Stomach (tissue), 4 donors: ENCODE measurements at regions not wholly inside any gene's neighbourhood (a gene's known extent, or its start where the extent isn't known, plus 50 kb on each side); places are given as distances from the start of the nearest gene placed in this dataset.

Source experiments
- EP300 ChIP-seq: sonication (generic); formaldehyde crosslinking; IDR thresholded peaks from one replicate; pipeline ENCODE4 v1.6.1; 2017; ENCODE audit warnings: antibody characterized with exemption
- POLR2A ChIP-seq, 4 donors: fragments of 450-650 bp; IDR thresholded peaks; one replicate each; pipeline ENCODE4 v1.6.1; 2016; ENCODE audit warnings: antibody characterized with exemption in 4 of 4, control low read depth in 2 of 4, mild to moderate bottlenecking in 1 of 4, moderate library complexity in 1 of 4
- POLR2AphosphoS5 ChIP-seq, 3 donors: sonication (generic); formaldehyde crosslinking; IDR thresholded peaks; one replicate each; pipeline ENCODE4 v1.6.1; 2016; ENCODE audit warnings: antibody characterized with exemption in 3 of 3

DNA sequence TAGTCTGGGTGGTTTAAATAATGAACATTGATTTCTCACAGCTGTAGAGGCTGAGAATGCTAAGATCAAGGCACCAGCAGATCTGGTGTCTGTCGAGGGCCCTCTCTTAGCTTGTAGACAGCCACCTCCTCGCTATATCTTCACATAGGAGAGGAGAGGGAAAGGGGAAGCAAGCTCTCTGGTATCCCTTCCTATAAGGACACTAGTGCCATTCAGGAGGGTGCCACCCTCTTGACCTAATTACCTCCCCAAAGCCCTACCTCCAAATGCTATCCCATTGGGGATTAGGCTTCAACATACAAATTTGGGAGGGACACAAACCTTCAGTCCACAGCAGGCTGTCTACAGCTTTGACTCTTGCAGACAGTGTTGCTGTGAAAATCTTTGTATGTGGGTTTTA is 76.7 kb downstream of the BOLA3 start:
- no peak for TF ChIP-seq POLR2A (IDR thresholded peaks at IDR 0.05)
- no peak for TF ChIP-seq POLR2AphosphoS5 (IDR thresholded peaks at IDR 0.05)
- no peak for TF ChIP-seq EP300
